Smooth muscle cell (in vitro differentiated cells): ENCODE measurements at regions not wholly inside any gene's neighbourhood (a gene's known extent, or its start where the extent isn't known, plus 50 kb on each side); places are given as distances from the start of the nearest gene placed in this dataset.

Experiments
- DNase-seq: peaks from one replicate; lab custom pipeline; 2025; ENCODE audit not compliant: unreplicated experiment; lab: John Stamatoyannopoulos, UW
- H2AFZ ChIP-seq: fragments of 200-600 bp; sonication (generic); 2 replicates; pipeline ENCODE4 v1.6.0; 2016; ENCODE audit warnings: antibody characterized with exemption, low read depth, mild to moderate bottlenecking
- H3F3A ChIP-seq: fragments of 200-600 bp; sonication (generic); 2 replicates; pipeline ENCODE4 v1.6.0; 2017; ENCODE audit warnings: antibody characterized with exemption, low read depth
- H3K27ac ChIP-seq: fragments of 200-600 bp; sonication (generic); 2 replicates; pipeline ENCODE4 v1.5.1; 2016; ENCODE audit warnings: low read depth, mild to moderate bottlenecking
- H3K27me3 ChIP-seq: fragments of 200-600 bp; sonication (generic); 2 replicates; pipeline ENCODE4 v1.6.1; 2016; ENCODE audit warnings: low read depth, mild to moderate bottlenecking
- H3K36me3 ChIP-seq: fragments of 200-600 bp; sonication (generic); 2 replicates; pipeline ENCODE4 v1.5.1; 2016; ENCODE audit warnings: low read depth
- H3K4me1 ChIP-seq: fragments of 200-600 bp; sonication (generic); 2 replicates; pipeline ENCODE4 v1.5.1; 2016; ENCODE audit warnings: low read depth
- H3K4me2 ChIP-seq: fragments of 200-600 bp; sonication (generic); 2 replicates; pipeline ENCODE4 v1.6.0; 2016; ENCODE audit warnings: mild to moderate bottlenecking
- H3K4me3 ChIP-seq: fragments of 200-600 bp; sonication (generic); 2 replicates; pipeline ENCODE4 v1.5.1; 2016; ENCODE audit warnings: mild to moderate bottlenecking
- H3K79me2 ChIP-seq: fragments of 200-600 bp; sonication (generic); 2 replicates; pipeline ENCODE4 v1.6.0; 2016; ENCODE audit warnings: low read depth, mild to moderate bottlenecking
- H3K9ac ChIP-seq: fragments of 200-600 bp; sonication (generic); 2 replicates; pipeline ENCODE4 v1.6.0; 2016; ENCODE audit warnings: low read depth
- H3K9me3 ChIP-seq: fragments of 200-600 bp; sonication (generic); replicated peaks from 2 replicates; pipeline ENCODE4 v1.5.1; 2016; ENCODE audit warnings: low read depth
- H4K20me1 ChIP-seq: fragments of 200-600 bp; sonication (generic); 2 replicates; pipeline ENCODE4 v1.6.0; 2016; ENCODE audit warnings: low read depth
- WGBS: methylation state at CpG from one replicate; pipeline ENCODE4 v1.1.7; 2016; ENCODE audit warnings: low lambda C conversion rate; 5-methylcytosine and 5-hydroxymethylcytosine counted together
- TF ChIP-seq, protein P1 (sequence below): fragments of 200-600 bp; sonication (generic); IDR thresholded peaks from 2 replicates; pipeline ENCODE4 v1.5.1; 2017; ENCODE audit warnings: borderline replicate concordance, mild to moderate bottlenecking, antibody characterized with exemption; ENCODE audit not compliant: insufficient read depth, poor library complexity, severe bottlenecking

DNA sequence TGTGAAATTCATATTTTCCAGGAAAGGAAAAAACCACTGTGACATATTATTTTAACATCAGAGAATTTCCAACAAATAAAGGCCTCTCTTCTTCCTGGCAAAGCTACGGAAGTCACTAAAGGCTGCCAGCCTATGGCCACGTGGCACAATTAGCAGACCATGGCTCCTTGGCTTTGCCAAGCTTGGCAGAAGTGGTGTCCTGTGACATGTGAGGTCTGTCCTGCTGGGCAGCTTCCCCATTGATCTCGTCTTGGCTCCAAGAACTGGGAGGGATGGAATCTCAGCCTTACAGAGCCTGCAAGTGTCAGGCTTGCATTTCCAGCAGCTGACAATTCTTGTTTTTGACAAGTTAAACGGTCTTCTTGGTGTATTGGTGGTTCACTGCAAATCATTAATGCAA, 226.9 kb upstream of the THSD7B start:
- Histone ChIP-seq H3K79me2 (no peaks in the 10 kb centered on the region), H3K27me3 (no peaks in the 10 kb centered on the region), H2AFZ (no peak overlapping the region), H3K36me3 (no peaks in the 10 kb centered on the region), H3F3A (no peaks in the 10 kb centered on the region), H3K9ac (no peak overlapping the region), H3K4me2 (no peak overlapping the region), H4K20me1 (no peaks in the 10 kb centered on the region), H3K27ac (no peak overlapping the region), H3K9me3 (no peaks in the 10 kb centered on the region), H3K4me3 (no peak overlapping the region), H3K4me1 (no peaks in the 10 kb centered on the region)
- 74% methylated on average over 4 of the region's 4 CpGs for WGBS
- no peak for DNase-seq
- TF ChIP-seq, protein P1, sequence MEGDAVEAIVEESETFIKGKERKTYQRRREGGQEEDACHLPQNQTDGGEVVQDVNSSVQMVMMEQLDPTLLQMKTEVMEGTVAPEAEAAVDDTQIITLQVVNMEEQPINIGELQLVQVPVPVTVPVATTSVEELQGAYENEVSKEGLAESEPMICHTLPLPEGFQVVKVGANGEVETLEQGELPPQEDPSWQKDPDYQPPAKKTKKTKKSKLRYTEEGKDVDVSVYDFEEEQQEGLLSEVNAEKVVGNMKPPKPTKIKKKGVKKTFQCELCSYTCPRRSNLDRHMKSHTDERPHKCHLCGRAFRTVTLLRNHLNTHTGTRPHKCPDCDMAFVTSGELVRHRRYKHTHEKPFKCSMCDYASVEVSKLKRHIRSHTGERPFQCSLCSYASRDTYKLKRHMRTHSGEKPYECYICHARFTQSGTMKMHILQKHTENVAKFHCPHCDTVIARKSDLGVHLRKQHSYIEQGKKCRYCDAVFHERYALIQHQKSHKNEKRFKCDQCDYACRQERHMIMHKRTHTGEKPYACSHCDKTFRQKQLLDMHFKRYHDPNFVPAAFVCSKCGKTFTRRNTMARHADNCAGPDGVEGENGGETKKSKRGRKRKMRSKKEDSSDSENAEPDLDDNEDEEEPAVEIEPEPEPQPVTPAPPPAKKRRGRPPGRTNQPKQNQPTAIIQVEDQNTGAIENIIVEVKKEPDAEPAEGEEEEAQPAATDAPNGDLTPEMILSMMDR, result no peak

DNA sequence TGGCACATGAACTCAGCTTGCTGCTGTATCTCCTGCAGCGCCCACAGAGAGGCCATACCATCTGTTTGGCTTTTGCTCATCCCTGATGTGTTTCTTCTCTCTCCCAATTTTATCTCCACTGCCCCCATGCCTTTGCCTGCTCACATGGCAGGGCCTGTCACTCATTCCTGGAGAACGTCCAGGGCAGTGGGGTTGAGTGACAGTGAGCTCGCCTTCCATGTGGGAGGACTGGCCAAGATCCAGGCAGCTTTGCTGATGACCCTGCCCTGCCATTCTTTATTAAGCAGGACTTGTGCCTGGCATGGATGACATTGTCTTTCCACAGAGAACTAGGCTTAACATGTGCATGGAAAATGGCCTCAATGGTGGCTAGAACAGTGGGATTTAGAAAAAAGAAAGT, 230.5 kb upstream of the THSD7B start:
- DNase-seq, result no peak
- Histone ChIP-seq H3K27me3 (no peaks in the 10 kb centered on the region), H3K79me2 (no peaks in the 10 kb centered on the region), H3K27ac (no peak overlapping the region), H3K9me3 (no peaks in the 10 kb centered on the region), H3K4me3 (no peak overlapping the region), H2AFZ (no peak overlapping the region), H4K20me1 (no peaks in the 10 kb centered on the region), H3K9ac (no peak overlapping the region), H3K4me1 (no peaks in the 10 kb centered on the region), H3K36me3 (no peaks in the 10 kb centered on the region), H3K4me2 (no peak overlapping the region), H3F3A (no peaks in the 10 kb centered on the region)
- TF ChIP-seq, protein P1, result no peak
- 72% methylated on average over 3 of the region's 3 CpGs for WGBS

DNA sequence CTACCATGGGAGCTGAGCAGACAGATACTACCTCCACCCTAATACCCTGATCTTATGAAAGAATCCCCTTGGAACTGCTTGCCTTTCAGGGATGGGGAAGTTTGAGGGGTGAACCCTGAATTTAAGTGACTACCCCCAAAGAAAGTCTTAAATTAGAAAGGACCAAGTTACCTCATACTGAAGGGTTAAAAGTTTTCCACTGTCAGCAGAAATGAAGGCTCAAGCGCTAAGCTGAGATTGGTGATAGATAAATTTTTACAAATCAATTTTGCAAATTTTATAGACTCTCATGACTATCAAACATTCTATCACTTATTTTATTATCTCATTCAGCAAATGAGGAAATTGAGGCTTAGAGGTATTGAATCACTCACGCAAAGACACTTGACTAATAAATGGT, 233.2 kb upstream of the THSD7B start:
- no peak for DNase-seq
- no peak overlapping the region for H3K4me2 ChIP-seq
- no peaks in the 10 kb centered on the region for H3K79me2 ChIP-seq
- no peak overlapping the region for H3K4me3 ChIP-seq
- H3K27me3 ChIP-seq, result no peaks in the 10 kb centered on the region
- no peak overlapping the region for H3K9ac ChIP-seq
- TF ChIP-seq, protein P1, result no peak
- no peak overlapping the region for H2AFZ ChIP-seq
- H4K20me1 ChIP-seq, result no peaks in the 10 kb centered on the region
- no peaks in the 10 kb centered on the region for H3K9me3 ChIP-seq
- no peaks in the 10 kb centered on the region for H3F3A ChIP-seq
- 95% methylated on average over 2 of the region's 2 CpGs for WGBS
- H3K36me3 ChIP-seq, result no peaks in the 10 kb centered on the region
- no peaks in the 10 kb centered on the region for H3K4me1 ChIP-seq
- no peak overlapping the region for H3K27ac ChIP-seq

DNA sequence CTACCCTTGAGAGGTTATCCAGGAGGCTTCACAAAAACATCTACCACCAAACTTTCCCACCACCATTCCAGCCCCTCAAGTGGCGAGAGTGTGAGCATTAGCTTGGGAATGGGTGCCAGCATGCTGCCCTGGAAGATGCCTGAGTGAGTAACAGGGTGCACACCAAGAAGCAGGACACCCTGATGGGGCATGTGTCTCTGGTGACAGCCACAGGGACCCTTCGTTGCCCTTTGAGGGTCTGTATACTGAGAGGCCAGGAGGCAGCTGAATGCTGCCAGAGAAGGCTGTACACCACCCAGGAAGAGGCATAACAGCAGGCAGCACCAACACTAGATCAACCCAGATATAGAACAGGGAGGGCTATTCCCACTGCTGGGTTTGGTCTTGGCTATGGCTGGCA, 233.6 kb upstream of the THSD7B start:
- H4K20me1 ChIP-seq, result no peaks in the 10 kb centered on the region
- 53% methylated on average over 2 of the region's 2 CpGs for WGBS

More for the DNA sequence above, 233.6 kb upstream of the THSD7B start:
- Histone ChIP-seq H3K9ac (no peak overlapping the region), H3K27ac (no peak overlapping the region), H3K79me2 (no peaks in the 10 kb centered on the region), H3K4me3 (no peak overlapping the region), H3K4me2 (no peak overlapping the region), H3K4me1 (no peaks in the 10 kb centered on the region), H3K9me3 (no peaks in the 10 kb centered on the region), H3F3A (no peaks in the 10 kb centered on the region), H2AFZ (no peak overlapping the region), H3K27me3 (no peaks in the 10 kb centered on the region), H3K36me3 (no peaks in the 10 kb centered on the region)
- TF ChIP-seq, protein P1, result no peak
- DNase-seq, result no peak
